HS-27A (cell line): ENCODE measurements at regions not wholly inside any gene's neighbourhood (a gene's known extent, or its start where the extent isn't known, plus 50 kb on each side); places are given as distances from the start of the nearest gene placed in this dataset.

ENCODE experiments used
- DNase-seq: peaks from one replicate; pipeline ENCODE4 v3.0.0-alpha.2; 2012; ENCODE audit warnings: low read depth, missing footprints

- DNase-seq = no peak
These were observed 132.7 kb upstream of the RAP2B start for GRCh38 chr3:153029350-153029749.

GRCh38 chr3:153032891-153033290 lies 129.1 kb upstream of the RAP2B start:
- DNase-seq = no peak

GRCh38 chr3:153036846-153037245 lies 125.2 kb upstream of the RAP2B start:
- DNase-seq = no peak

GRCh38 chr3:153038367-153038766 lies 123.7 kb upstream of the RAP2B start:
- no peak for DNase-seq

GRCh38 chr3:153038779-153039178 lies 123.2 kb upstream of the RAP2B start:
- DNase-seq = no peak

GRCh38 chr3:153041181-153041580 lies 120.8 kb upstream of the RAP2B start:
- DNase-seq = no peak

- DNase-seq = no peak
These were observed 119.9 kb upstream of the RAP2B start for GRCh38 chr3:153042088-153042487.

GRCh38 chr3:153043729-153044328 lies 118.2 kb upstream of the RAP2B start:
- DNase-seq = no peak

- DNase-seq = no peak
These were observed 116.9 kb upstream of the RAP2B start for GRCh38 chr3:153045150-153045549.

GRCh38 chr3:153050978-153051377 lies 111.0 kb upstream of the RAP2B start:
- no peak for DNase-seq

GRCh38 chr3:153051427-153052095 lies 110.5 kb upstream of the RAP2B start:
- peak; percentile 68 for DNase-seq

GRCh38 chr3:153052096-153052460 lies 109.9 kb upstream of the RAP2B start:
- DNase-seq = no peak

GRCh38 chr3:153055217-153055616 lies 106.8 kb upstream of the RAP2B start:
- no peak for DNase-seq

GRCh38 chr3:153055779-153056178 lies 106.2 kb upstream of the RAP2B start:
- no peak for DNase-seq

- DNase-seq = peak; percentile 62
These were observed 103.9 kb upstream of the RAP2B start for GRCh38 chr3:153058031-153058688.

GRCh38 chr3:153060346-153060745 lies 101.7 kb upstream of the RAP2B start:
- no peak for DNase-seq

- DNase-seq = no peak
These were observed 100.0 kb upstream of the RAP2B start for GRCh38 chr3:153061938-153062528.

- no peak for DNase-seq
These were observed 98.7 kb upstream of the RAP2B start for GRCh38 chr3:153063337-153063736.

- no peak for DNase-seq
These were observed 95.0 kb upstream of the RAP2B start for GRCh38 chr3:153066983-153067382.

- no peak for DNase-seq
These were observed 92.2 kb upstream of the RAP2B start for GRCh38 chr3:153069598-153070510.

- DNase-seq = no peak
These were observed 91.5 kb upstream of the RAP2B start for GRCh38 chr3:153070511-153070868.

GRCh38 chr3:153072382-153072781 lies 89.6 kb upstream of the RAP2B start:
- DNase-seq = no peak
